ENCODE measurements at regions not wholly inside any gene's neighbourhood (a gene's known extent, or its start where the extent isn't known, plus 50 kb on each side); places are given as distances from the start of the nearest gene placed in this dataset.

- 20% methylated on average over 1 of the region's 2 CpGs; no CpG with 5 or more reads in 1 of the 2 experiments for WGBS, 2 experiments (ENCODE audit: extremely low coverage in 2 of 2, insufficient read length in 1 of 2)
- no peak overlapping the region for H2AK5ac ChIP-seq (ENCODE audit: low read depth, low read length)
- in situ Hi-C loops (cut with MboI; ENCODE audit: low sequenced_read_pairs): no loop called here
These were observed 806.5 kb downstream of the TDRD15 start for GRCh38 chr2:21930226-21930625.

More at GRCh38 chr2:21930226-21930625, 806.5 kb downstream of the TDRD15 start:
- Histone ChIP-seq H3K79me1 (ENCODE audit: low read depth in 1 of 2, low read length in 2 of 2) (no peaks in the 10 kb centered on the region), H4K91ac (ENCODE audit: insufficient read depth, low read depth, low read length) (no peak overlapping the region), H3K4me1 (ENCODE audit: control insufficient read depth, insufficient read depth, low read length) (no peaks in the 10 kb centered on the region), H3K9me1 (ENCODE audit: insufficient read depth, low read length) (no peaks in the 10 kb centered on the region), H4K20me1 (ENCODE audit: insufficient read depth, low read length) (no peaks in the 10 kb centered on the region), H4K5ac (ENCODE audit: low read depth, low read length) (no peak overlapping the region), H3K27ac (ENCODE audit: insufficient read depth, low read length) (no peak overlapping the region), H2BK20ac (ENCODE audit: low read depth, low read length) (no peak overlapping the region), H4K8ac (ENCODE audit: low read depth in 2 of 2, low read length in 2 of 2) (no peak overlapping the region), H3K9ac (ENCODE audit: low read depth, low read length) (no peak overlapping the region), H3K9me3 (ENCODE audit: control insufficient read depth, insufficient read depth, low read length) (no peaks in the 10 kb centered on the region), H2BK5ac (ENCODE audit: low read depth, low read length, poor library complexity, severe bottlenecking) (no peak overlapping the region), H2BK15ac (ENCODE audit: low read depth, low read length) (no peak overlapping the region), H3K18ac (ENCODE audit: low read depth, low read length) (no peak overlapping the region), H2AK9ac (replicated peaks; ENCODE audit: low read depth, low read length, poor library complexity) (no peak overlapping the region), H3K4ac (ENCODE audit: low read depth, low read length) (no peak overlapping the region), H3K14ac (replicated peaks; ENCODE audit: low read depth, low read length) (no peak overlapping the region), H2BK120ac (ENCODE audit: low read depth, low read length) (no peak overlapping the region), H3K4me2 (ENCODE audit: low read depth, low read length) (no peak overlapping the region), H3K56ac (ENCODE audit: extremely low read depth, insufficient read depth, low read length) (no peak overlapping the region), H3K36me3 (ENCODE audit: control insufficient read depth, insufficient read depth, low read length) (no peaks in the 10 kb centered on the region), H3K27me3 (ENCODE audit: control insufficient read depth, insufficient read depth, low read length) (no peaks in the 10 kb centered on the region), H2AFZ (replicated peaks; ENCODE audit: low read length, poor library complexity) (no peak overlapping the region), H3K4me3 (ENCODE audit: insufficient read depth, low read depth, low read length) (no peak overlapping the region), H3K23ac (ENCODE audit: low read depth, low read length) (no peak overlapping the region)
- dilution Hi-C loops (cut with HindIII; ENCODE audit: low sequenced_read_pairs, unreplicated experiment): no loop called here
- ATAC-seq (ENCODE audit: low read depth): no peak
- intact Hi-C loops (cut with micrococcal nuclease): no loop called here
- TF ChIP-seq MAFK (IDR thresholded peaks at IDR 0.05; ENCODE audit: low read depth, low read length) (no peak), RCOR1 (IDR thresholded peaks at IDR 0.05; ENCODE audit: insufficient replicate concordance, low read length) (no peak), CHD1 (IDR thresholded peaks at IDR 0.05; ENCODE audit: low read depth, low read length) (no peak), BHLHE40 (IDR thresholded peaks at IDR 0.05; ENCODE audit: low read depth, low read length) (no peak), MXI1 (IDR thresholded peaks at IDR 0.05; ENCODE audit: borderline replicate concordance, low read depth, low read length) (no peak), MAZ (IDR thresholded peaks at IDR 0.05; ENCODE audit: borderline replicate concordance, low read depth, low read length) (no peak), FOS (IDR thresholded peaks at IDR 0.05; ENCODE audit: low read depth, low read length) (no peak), SMC3 (IDR thresholded peaks at IDR 0.05; ENCODE audit: low read depth, low read length) (no peak), POLR2A (IDR thresholded peaks at IDR 0.05; ENCODE audit: low read depth, low read length) (no peak), NFE2L2 (IDR thresholded peaks at IDR 0.05; ENCODE audit: low read depth, low read length) (no peak), CEBPB (IDR thresholded peaks at IDR 0.05; ENCODE audit: low read depth, low read length) (no peak), RFX5 (IDR thresholded peaks at IDR 0.05; ENCODE audit: low read depth, low read length) (no peak), RAD21 (IDR thresholded peaks at IDR 0.05; ENCODE audit: low read length) (no peak)
- TF ChIP-seq, protein P1, sequence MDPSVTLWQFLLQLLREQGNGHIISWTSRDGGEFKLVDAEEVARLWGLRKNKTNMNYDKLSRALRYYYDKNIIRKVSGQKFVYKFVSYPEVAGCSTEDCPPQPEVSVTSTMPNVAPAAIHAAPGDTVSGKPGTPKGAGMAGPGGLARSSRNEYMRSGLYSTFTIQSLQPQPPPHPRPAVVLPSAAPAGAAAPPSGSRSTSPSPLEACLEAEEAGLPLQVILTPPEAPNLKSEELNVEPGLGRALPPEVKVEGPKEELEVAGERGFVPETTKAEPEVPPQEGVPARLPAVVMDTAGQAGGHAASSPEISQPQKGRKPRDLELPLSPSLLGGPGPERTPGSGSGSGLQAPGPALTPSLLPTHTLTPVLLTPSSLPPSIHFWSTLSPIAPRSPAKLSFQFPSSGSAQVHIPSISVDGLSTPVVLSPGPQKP (IDR thresholded peaks at IDR 0.05; ENCODE audit: borderline replicate concordance, low read depth, low read length): no peak
- TF ChIP-seq, protein P2, sequence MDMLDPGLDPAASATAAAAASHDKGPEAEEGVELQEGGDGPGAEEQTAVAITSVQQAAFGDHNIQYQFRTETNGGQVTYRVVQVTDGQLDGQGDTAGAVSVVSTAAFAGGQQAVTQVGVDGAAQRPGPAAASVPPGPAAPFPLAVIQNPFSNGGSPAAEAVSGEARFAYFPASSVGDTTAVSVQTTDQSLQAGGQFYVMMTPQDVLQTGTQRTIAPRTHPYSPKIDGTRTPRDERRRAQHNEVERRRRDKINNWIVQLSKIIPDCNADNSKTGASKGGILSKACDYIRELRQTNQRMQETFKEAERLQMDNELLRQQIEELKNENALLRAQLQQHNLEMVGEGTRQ (IDR thresholded peaks at IDR 0.05; ENCODE audit: low read depth, low read length): no peak
- TF ChIP-seq, protein P3, sequence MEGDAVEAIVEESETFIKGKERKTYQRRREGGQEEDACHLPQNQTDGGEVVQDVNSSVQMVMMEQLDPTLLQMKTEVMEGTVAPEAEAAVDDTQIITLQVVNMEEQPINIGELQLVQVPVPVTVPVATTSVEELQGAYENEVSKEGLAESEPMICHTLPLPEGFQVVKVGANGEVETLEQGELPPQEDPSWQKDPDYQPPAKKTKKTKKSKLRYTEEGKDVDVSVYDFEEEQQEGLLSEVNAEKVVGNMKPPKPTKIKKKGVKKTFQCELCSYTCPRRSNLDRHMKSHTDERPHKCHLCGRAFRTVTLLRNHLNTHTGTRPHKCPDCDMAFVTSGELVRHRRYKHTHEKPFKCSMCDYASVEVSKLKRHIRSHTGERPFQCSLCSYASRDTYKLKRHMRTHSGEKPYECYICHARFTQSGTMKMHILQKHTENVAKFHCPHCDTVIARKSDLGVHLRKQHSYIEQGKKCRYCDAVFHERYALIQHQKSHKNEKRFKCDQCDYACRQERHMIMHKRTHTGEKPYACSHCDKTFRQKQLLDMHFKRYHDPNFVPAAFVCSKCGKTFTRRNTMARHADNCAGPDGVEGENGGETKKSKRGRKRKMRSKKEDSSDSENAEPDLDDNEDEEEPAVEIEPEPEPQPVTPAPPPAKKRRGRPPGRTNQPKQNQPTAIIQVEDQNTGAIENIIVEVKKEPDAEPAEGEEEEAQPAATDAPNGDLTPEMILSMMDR (conservative IDR thresholded peaks at IDR 0.05; ENCODE audit: low read depth, low read length): no peak
- no peak for DNase-seq
- BruUV-seq (replicated peaks): no TSS peak
- ChIA-PET CTCF (interaction anchor here (1.0 kb wide), 1 partner anchor 51 kb away, joined by 3 read pairs; no protein-coding TSS in a partner anchor), POLR2A (ENCODE audit: unreplicated experiment) (no interaction called here)

Data from IMR-90 (cell line).